HG02678 (cell line): ENCODE measurements at regions not wholly inside any gene's neighbourhood (a gene's known extent, or its start where the extent isn't known, plus 50 kb on each side); places are given as distances from the start of the nearest gene placed in this dataset.
"Not testable (repeated sequence)": the region's sequence is repeated elsewhere in the genome, so short reads cannot be mapped to it uniquely, and the experiment has no call there.

ENCODE experiments used
- ATAC-seq: cut with Tn5 transposase; IDR thresholded peaks from one replicate; pipeline ENCODE4 v1.9.1; 2021; ENCODE audit warnings: mild to moderate bottlenecking, moderate library complexity; ENCODE audit not compliant: unreplicated experiment

DNA sequence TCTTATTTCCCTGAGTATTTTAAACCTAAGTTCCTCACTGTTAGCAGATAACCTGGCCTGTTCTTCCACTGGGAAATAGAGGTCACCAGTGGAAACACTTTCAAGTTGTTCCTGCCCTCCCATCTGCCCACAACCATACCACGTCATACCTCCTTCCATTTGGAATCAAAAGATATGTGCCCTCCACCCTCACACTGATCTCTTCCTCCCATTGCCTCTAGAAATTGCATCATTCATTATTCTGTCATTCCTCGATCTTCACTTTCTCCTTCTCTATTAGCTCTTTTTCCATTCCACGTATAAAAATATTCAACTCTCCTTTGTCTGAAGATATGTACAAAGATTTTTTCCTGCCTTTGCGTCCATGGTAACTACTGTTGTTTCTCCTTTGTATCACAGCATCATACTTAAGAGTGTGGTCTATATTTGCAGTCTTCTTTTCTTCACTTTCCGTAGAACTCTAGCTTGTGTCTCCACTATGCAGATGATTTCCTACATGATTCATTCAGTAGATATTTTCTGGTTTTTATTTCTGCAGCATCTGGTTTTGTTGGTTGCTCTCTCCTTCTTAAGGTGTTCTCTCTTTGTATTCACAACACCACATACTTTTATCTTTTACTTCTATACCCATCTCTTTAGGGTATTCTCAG is 312.3 kb downstream of the REEP3 start:
- no peak for ATAC-seq

DNA sequence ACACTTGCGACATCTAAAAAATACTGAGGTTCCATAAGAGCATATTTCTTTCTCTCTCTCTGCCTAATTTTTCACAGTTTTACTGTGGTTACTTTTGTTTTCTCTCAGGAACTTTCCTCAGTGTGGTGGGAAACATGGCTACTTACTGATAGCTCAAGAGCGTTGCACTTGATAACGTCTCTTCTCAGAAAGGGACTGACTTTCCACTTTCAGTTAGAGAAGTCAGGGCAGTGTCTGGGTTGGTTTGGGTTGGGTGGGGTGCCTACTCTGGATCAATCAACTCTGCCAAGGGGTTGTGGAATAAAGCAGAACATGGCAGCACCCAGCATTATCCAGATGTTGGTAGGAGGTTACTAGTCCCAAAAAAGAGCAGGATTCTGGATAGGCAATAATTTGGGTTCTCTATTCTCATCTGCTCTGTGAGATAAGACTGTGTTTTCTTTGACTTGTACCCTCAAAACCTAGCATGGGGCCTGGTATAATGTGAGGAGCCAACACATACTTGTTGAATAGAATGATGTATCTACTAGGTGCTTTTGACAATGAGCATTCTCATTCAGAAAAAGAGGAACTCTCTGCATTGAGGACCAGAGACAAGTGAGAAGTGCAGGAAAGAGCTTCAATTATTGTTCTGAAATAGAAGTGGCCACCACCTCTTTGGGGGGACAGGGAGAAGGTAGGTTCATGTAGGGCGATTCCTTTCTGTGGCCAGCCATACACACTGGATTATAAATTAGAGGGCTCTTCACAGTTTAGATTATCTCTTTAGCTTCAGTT is 315.7 kb downstream of the REEP3 start:
- ATAC-seq: no peak

DNA sequence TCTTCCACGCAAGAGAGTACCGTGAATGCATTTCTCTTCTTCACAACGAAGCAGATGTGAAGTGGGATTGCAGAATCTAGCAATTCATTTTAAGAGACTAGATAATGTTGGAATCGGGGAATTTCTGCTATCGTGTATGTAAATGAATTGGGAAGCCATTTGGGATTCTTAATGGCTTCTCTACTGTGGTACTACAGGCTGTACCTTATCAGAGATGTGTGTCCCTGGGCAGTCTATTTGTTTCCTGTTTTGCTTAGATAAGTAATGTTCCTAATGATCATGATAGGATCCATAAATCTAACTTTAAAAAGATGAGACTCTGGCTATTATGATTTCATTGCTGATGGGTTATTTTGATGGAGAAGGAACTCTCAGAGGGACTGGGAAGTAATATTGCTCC is 320.6 kb downstream of the REEP3 start:
- no peak for ATAC-seq

DNA sequence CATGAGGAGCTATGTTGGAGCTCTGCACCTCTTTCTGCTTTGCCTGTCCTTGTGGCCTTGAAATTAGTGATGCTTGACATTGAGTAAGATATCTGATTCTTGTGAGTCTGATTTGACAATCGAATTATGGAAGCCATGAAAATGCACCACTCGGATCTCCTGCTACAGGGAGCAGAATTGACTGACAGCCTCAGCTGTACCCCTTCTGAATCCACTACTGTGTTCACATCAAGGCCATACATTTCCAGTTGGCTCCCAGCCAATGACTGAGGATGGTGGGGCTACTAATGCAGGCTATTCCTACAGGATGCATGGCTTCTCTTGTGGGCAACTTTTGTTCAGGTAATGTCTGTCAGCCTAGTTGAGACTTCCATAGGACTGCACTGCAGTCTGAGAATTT is 321.9 kb downstream of the REEP3 start:
- ATAC-seq: no peak

DNA sequence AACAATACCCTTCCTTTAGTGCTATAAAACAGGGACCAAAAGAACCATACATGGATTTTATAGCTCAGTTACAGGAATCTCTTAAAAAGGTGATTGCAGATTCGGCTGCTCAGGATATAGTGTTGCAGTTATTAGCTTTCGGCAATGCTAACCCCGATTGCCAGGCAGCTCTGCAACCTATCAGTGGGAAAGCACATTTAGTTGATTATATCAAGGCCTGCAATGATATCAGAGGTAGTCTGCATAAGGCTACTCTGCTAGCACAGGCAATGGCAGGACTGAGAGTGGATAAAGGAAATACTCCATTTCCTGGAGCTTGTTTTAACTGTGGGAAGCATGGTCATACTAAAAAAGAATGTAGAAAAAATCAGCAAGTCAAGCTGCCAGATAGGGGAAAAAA is 327.7 kb downstream of the REEP3 start:
- not testable (repeated sequence) for ATAC-seq

DNA sequence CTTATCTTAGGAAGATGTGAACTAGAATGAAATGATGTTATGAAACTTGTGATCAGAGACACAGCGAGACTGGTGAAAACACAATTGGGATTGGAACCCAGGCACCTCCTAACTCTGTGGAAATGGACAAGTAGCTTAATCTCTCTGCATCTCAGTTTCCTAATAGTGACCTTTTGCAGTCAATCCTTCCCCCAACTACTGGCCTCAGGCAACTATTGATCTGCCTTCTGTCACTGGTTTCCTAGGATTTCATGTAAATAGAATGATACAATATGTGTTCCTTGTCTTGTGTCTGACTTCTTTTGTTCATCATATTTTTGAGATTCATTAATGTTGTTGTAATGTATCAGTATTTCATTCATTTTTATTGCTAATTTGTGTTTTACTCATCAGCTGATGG is 341.7 kb downstream of the REEP3 start:
- ATAC-seq: no peak

DNA sequence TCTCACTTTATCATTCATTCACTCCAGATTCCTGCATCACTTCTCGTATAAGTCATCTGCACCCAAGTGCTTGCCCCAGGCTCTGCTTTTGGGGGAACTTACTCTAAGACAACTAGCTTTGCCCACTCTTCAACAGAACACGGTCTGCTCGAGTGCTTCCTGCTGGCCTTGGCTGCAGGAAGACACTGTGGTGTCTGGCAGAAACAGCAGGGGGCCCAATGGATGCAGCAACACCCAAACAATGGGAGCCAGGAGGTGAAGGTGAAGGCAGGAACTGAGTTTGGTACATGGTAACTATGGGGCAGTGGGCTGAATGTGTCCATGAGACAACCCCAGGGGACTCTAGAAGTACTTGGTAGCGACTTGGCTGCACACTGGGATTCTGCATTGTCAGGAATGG is 344.0 kb downstream of the REEP3 start:
- ATAC-seq: no peak

DNA sequence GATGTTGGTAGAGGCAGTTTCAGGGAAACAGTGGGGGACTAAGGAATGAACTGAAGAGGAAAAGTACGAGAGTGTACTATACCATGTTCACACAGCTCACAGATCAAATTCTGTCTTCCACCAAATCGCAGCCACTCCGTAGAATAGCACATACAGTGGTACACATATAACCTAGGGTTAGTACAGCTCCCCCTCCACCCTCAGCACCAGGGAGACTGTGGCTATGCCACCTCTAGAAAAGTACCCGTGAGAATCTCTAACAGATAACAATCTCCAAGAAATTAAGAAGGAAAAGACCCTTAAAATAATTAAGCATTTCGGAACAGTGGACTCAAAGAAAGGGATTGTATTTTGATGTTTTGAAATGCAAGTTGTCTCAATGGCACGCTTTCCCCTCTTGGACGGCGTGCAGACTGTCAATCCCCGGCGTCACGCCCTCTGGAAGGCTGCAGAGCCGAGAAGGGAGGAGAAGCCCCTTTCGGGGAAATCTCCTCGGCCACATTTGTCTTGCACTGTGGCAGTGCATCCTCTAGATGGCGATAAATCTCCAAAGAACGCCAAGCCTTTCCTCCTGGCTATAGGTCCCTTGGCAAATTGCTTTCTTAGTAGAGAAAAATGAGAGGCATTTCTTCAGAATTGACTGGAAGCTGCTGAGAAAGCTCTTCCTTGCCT is 345.0 kb downstream of the REEP3 start:
- peak; percentile 92 for ATAC-seq

DNA sequence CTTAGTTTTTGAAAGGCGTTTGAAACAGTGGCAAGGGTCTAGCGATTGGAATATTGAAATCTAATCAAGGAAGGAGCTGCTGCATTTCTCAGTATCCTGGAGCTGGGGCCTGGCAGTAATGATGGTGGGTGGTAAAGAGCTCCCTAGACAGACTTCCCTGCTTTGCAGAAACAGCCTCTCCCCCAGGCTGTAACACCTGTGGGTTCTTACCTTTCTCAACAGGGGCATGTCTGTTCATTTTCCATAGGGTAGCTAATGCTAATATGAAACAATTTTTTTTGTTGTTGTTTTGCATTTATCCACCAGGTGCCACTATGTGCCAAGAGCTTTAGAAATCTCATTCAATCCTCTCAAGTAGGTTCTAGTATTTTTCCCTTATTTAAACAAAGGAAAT is 345.5 kb downstream of the REEP3 start:
- peak; percentile 63 for ATAC-seq

DNA sequence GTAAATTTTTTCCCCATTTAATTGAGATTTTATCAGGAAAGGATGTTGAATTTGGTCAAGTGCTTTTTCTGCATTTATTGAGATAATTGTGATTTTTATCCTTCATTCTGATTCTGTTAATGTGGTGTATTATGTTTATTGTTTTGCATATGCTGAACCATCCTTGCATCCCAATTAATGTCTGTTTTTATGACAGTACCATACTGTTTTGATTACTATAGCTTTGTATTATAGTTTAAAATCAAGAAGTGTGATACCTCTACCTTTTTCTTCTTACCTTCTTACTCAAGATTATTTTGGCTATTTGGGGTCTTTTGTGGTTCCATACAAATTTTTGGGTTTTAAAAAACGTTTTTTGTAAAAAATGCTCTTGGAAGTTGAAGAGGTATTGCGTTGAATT is 357.2 kb downstream of the REEP3 start:
- no peak for ATAC-seq

DNA sequence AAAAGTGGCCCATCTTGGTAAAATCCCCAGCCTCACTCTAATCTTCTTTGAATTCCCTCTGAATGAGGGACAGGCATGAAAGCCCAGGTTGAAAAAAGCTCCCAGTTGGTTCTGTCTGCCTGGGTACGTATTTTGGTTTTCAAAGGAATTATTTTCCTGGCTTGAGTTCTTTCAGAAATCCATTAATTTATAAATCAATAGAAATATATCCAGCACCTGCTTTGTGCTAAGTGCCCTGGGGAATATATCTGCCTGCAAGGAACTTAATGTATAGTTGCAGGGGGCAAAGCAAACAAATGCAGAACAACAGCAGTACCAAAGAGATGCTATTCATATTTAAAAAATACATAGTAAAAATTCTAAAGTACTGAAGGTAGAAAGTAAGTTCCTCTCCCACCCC is 362.7 kb downstream of the REEP3 start:
- no peak for ATAC-seq

DNA sequence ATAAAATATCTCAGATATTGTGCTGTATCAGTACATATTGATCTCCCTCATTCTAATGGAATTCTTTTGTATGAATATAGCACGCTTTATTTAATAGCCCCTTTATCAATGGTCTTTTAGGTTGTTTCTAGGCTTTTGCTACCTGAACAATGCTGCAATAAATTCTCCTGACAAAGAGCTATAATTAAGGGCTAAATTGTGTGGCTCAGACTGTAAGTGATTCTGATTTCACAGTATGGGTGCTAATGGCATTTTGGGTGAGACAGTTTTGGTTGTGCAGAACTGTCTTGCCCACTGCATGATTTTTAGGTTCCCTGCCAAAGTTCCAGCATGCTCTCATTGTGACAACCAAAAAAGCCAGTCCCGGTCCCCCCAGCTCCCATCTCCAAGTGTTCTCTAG is 363.2 kb downstream of the REEP3 start:
- no peak for ATAC-seq

DNA sequence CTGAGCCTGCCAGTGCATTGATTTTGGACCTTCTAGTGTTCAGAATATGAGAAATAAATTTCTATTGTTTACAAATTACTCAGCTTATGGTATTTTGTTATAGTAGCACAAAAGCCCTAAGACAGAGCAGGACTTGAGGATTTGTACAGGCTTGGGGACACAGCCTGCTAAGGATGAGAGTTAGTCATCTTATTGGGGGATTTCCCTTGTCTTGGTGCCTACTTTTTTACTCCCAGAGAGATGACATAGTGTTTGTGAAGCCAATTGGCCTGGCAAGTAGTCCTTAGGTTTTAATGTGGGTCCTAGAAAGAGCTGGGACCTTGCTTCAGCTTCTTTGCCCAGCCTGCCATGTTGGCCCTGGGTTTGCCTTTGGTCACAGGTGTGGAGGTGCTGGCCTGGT is 364.0 kb downstream of the REEP3 start:
- no peak for ATAC-seq

DNA sequence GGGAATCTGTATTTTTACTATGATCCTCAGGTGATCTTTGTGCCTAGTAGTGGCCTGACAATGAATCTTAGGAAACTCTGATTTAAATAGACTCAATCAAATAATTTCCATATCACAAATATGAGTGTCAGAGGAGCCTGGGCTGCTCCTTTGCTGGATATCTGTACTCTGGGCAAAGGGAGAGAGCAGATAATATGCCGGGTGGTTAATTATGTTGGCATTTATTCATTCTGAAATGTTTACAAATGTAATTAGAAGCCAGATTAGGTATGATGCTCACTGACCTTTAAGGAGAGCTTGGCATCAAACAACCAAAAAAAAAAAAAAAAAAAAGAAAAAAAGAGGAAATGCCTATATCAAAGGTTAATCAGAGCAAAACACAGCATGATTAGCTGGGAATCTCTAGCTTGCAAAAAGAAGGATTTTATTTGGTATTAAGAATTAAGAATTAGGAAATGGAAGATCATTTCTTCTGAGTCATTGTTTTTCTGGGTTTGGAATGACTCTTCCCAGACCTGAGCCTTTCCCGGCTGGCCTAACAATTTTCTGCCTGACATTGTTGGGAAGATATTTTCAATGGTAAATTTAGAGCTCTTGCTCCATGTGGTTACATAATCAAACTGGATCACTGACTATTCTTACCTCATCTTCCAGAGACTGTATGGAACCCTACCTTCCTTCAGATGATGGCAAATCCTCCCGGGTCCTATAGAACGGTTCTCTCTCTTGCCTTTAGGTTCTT is 365.3 kb downstream of the REEP3 start:
- ATAC-seq: no peak

DNA sequence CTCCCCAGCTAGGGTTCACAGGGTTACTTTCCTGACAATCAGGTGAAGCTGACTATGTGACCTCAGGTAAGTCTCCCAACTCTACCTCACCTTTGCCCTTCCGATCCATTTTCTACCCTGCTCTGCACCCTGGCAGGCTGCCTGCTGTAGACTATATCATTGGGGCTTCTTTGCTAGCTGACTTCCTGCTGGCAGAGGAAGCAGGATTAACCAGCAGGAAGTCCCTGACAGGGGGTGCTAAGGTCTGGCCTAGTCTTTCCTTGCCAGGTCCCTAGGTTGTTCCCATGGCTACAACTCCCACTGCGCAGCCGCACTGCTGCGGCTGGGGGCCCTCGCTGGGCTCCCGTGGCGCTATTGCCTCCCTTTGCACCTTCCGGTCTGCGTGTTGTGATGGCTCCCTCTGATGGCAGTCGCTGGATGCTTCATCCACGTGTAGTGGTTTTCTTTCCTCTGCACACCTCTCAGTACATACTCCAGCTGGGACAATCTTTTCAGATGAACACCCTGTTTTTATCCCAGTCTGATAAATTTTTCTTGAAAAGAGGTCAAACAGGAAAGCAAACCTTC is 365.9 kb downstream of the REEP3 start:
- no peak for ATAC-seq

DNA sequence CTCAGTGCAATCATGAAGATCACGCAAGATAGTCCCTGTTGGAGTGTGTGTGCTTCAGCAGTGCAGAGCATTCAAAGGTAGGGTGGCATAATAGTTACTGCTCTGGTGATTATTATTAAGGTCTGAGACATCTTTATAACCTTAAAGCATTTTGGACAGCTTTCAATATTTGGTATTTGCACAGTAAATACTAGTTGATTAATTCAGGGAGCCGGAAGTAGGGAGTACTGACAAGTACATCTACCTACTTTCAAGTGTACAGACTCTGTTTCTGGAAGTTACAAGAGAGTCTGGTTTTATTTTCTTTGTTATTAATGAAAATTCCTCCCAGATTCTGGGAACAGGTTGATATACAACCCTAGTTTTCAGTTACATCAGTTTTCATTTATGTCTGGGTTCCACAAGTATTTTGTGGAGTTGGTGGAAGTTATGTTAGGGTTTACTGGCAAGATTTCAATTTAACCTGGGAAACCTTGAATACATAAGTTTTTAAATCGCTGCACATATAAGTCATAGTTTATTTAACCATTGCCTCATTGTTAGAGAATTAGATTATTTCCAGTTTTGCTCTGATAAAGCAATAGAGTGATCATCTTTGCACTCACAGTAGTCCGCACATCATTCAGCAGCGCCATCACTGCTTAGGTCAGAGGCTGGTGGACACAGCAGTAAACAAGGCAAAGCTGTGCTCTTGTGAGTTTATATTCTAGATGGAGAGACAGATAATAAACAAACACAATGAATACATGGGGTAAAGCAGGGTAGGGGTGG is 366.6 kb downstream of the REEP3 start:
- ATAC-seq: no peak

DNA sequence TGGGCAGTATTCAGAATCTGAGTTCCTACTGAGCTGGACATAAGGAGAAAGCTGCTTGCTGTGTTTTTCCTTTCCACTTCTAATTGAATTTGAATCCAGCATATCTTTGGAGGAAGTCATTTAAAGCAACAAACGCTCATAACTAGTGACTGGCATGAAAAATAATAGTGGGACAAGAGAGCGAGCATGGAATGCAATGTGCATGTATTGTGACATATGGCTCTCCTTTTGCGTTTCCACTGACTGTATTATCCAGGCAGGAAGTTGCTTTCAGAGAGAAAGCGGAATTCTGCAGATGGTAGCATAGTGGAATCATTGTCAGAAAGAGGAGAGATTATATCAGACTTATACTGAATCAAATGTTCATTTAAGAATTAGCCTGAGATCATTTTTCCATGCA is 368.6 kb downstream of the REEP3 start:
- ATAC-seq: no peak

DNA sequence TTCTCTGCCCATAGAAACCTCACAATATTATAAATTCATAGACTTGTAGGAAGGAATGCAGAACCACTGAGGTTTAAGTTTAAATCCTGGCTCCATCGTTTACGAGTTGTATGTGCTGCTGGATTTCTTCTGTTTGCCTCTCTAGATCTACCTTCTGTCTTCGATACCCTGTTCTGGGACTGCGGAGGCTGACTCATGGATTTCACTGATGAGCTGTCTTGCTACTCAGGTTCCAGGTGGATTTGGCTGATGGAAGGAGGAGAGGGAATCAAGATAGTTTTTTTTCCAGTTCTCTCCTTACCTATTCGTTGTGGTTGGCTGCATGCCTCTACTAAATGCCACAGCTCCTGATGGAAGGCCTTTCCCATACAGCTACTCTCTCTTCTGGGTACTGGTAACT is 375.8 kb downstream of the REEP3 start:
- ATAC-seq: no peak

DNA sequence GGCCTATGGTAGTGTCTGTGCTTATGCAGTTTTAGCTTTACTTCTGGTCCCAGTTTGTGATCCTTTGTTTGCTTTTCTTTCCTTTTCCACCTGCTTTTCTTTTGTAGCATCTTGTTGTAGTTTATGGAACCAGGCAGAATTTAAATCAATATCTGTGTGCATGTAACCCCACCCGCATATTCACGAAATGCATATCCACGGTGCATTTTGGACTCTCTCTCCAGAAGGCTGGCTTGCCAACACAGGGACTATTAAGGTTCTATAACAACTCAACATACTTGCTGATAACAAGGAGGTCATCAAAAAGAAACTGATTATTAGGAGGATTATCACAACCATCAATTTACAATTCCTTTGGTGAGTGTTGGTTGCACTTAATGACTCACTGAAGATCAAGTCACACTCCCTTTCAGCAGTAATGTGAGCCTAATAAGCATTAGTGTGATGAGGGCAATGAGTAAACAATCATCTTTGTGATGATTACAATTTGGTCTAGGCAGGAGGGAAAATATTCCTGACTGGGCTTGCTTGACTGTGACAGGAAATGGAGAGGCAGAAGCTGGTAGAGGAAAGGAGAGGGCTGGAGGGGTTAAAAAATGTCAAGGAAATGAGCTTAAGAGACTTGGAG is 378.6 kb downstream of the REEP3 start:
- ATAC-seq: no peak

DNA sequence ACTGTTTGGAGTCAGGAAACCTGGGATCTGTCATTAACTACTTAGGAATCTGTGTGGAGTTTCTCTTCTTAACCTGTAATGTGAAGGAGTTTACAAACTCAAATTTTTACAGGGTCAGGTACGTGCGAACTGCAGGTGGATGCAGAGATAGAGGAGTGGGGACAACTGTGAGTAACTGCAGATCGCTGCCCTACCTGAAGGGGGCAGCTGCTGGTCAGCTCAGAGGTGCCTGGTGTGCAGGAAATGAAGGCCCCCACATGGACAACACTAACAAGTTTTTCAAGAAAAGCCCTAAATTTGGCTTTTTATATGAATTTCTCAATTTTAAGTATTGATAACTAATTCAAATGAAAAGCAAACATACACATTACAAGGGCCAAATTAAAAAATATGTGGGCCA is 380.0 kb downstream of the REEP3 start:
- ATAC-seq: no peak
